ENCODE measurements at regions not wholly inside any gene's neighbourhood (a gene's known extent, or its start where the extent isn't known, plus 50 kb on each side); places are given as distances from the start of the nearest gene placed in this dataset.
"Not testable (repeated sequence)": the region's sequence is repeated elsewhere in the genome, so short reads cannot be mapped to it uniquely, and the experiment has no call there.

- no peak for DNase-seq (ENCODE audit: low spot score)
These were observed 213.5 kb upstream of the RND3 start for GRCh38 chr2:150700666-150701580.

- no peak for DNase-seq (ENCODE audit: low spot score)
These were observed 211.8 kb upstream of the RND3 start for GRCh38 chr2:150699218-150699617.

GRCh38 chr2:150698016-150698661 is 210.7 kb upstream of the RND3 start:
- DNase-seq (ENCODE audit: low spot score): no peak

- DNase-seq (ENCODE audit: low spot score): no peak
These were observed 210.1 kb upstream of the RND3 start for GRCh38 chr2:150697596-150697995.

- DNase-seq (ENCODE audit: low spot score): no peak
These were observed 208.1 kb upstream of the RND3 start for GRCh38 chr2:150695451-150696135.

- no peak for DNase-seq (ENCODE audit: low spot score)
These were observed 206.1 kb upstream of the RND3 start for GRCh38 chr2:150693556-150693955.

GRCh38 chr2:150690870-150691269 is 203.4 kb upstream of the RND3 start:
- no peak for DNase-seq (ENCODE audit: low spot score)

GRCh38 chr2:150690261-150690660 is 202.8 kb upstream of the RND3 start:
- DNase-seq (ENCODE audit: low spot score): no peak

- no peak for DNase-seq (ENCODE audit: low spot score)
These were observed 202.1 kb upstream of the RND3 start for GRCh38 chr2:150689590-150689989.

GRCh38 chr2:150688016-150688415 is 200.5 kb upstream of the RND3 start:
- DNase-seq (ENCODE audit: low spot score): no peak

GRCh38 chr2:150686391-150686790 is 198.9 kb upstream of the RND3 start:
- no peak for DNase-seq (ENCODE audit: low spot score)

- DNase-seq (ENCODE audit: low spot score): no peak
These were observed 193.8 kb upstream of the RND3 start for GRCh38 chr2:150681120-150681804.

- DNase-seq (ENCODE audit: low spot score): no peak
These were observed 192.1 kb upstream of the RND3 start for GRCh38 chr2:150679456-150680120.

GRCh38 chr2:150677551-150677950 is 190.1 kb upstream of the RND3 start:
- DNase-seq (ENCODE audit: low spot score): no peak

GRCh38 chr2:150676747-150677383 is 189.4 kb upstream of the RND3 start:
- no peak for DNase-seq (ENCODE audit: low spot score)

GRCh38 chr2:150675807-150676206 is 188.3 kb upstream of the RND3 start:
- no peak for DNase-seq (ENCODE audit: low spot score)

- no peak for DNase-seq (ENCODE audit: low spot score)
These were observed 186.8 kb upstream of the RND3 start for GRCh38 chr2:150674283-150674682.

GRCh38 chr2:150672311-150672710 is 184.8 kb upstream of the RND3 start:
- no peak for DNase-seq (ENCODE audit: low spot score)

- no peak for DNase-seq (ENCODE audit: low spot score)
These were observed 182.0 kb upstream of the RND3 start for GRCh38 chr2:150669492-150669891.

GRCh38 chr2:150667039-150667438 is 179.6 kb upstream of the RND3 start:
- DNase-seq (ENCODE audit: low spot score): not testable (repeated sequence)

GRCh38 chr2:150663143-150663542 is 175.7 kb upstream of the RND3 start:
- no peak for DNase-seq (ENCODE audit: low spot score)
